HG02642 (cell line): ENCODE measurements at regions not wholly inside any gene's neighbourhood (a gene's known extent, or its start where the extent isn't known, plus 50 kb on each side); places are given as distances from the start of the nearest gene placed in this dataset.
"Not testable (repeated sequence)": the region's sequence is repeated elsewhere in the genome, so short reads cannot be mapped to it uniquely, and the experiment has no call there.

Experiments used
- ATAC-seq: cut with Tn5 transposase; IDR thresholded peaks from one replicate; pipeline ENCODE4 v1.9.1; 2021; ENCODE audit warnings: mild to moderate bottlenecking; ENCODE audit not compliant: unreplicated experiment, poor library complexity

DNA sequence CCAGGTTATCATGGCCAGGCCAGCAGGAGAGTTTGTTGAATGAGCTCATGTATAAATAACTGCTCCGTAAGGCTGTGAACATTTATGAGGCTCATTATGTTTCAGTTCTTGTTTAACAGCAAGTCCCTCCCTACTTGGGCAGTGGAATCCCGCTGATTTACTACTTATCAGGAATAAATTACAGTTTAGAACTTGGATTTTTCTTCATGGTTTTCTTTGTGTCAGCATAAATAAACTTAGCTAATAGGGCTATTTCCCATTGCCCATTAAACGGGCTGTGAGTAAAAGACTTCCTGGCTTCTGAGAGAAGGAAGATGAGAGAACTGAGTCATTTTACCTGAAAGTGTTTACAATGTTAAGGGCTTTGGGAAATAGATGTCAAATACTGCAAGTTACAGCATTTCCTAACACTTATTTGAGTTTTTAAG lies 701.6 kb upstream of the ANKRD30A start:
- no peak for ATAC-seq

DNA sequence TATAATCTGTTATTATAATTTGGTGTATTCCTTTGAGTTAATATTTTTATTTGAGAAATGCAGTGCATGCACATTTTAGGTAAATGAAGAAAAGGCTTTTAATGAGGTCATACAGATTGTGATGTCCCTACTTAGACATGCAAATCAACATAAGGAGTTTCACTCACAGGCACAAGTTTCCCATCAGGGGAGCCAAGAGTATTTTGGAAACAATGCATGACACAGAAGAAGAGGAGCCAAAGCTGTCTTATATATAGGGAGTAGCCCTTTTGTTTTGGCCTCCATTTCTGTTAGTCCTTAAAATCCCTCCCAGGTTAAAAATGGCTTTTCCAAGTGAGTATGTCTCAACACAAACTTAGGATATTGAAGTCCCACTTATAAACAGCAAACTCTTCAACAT lies 703.4 kb upstream of the ANKRD30A start:
- no peak for ATAC-seq

DNA sequence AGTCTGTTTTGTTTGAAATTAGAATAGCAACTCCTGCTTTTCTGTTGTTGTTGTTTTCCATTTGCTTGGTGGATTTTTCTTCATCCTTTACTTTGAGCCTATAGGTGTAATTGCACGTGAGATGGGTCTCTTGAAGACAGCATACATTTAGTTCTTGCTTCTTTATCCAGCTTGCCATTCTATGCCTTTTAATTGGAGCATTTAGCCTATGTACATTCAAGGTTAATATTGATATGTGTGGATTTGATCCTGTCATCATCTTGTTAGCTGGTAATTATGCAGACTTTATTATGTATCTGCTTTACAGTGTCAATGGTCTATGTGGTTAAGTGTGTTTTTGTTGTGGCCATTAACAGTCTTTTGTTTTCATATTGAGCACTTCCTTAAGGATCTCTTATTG lies 708.9 kb upstream of the ANKRD30A start:
- no peak for ATAC-seq

DNA sequence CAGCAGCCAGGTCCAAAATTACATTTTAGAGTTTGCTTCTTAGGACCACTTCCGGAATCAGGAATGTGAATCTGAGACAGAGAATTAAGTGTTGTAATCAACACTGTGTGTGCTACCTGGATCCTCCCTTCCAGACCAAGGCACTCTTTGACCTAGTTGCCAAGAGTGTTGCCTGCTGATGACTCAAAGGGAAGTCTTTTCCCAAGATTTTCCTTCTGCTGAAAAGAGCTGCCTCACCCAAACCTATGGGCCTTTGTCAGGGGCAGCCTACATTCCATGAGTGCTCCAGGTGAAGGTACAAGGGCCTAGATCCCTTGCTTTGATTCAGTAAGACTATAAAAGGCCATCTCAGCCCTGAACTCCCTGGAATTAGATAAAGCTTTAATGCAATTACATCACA lies 712.5 kb upstream of the ANKRD30A start:
- ATAC-seq, result no peak

DNA sequence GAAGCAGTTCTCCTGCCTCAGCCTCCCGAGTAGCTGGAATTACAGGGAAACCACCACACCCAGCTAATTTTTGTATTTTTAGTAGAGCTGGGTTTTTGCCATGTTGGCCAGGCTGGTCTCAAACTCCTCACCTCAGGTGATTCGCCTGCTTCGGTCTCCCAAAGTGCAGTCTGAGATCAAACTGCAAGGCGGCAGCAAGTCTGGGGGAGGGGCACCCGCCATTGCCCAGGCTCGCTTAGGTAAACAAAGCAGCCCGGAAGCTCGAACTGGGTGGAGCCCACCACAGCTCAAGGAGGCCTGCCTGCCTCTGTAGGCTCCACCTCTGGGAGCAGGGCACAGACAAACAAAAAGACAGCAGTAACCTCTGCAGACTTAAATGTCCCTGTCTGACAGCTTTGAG lies 725.2 kb upstream of the ANKRD30A start:
- ATAC-seq, result not testable (repeated sequence)

DNA sequence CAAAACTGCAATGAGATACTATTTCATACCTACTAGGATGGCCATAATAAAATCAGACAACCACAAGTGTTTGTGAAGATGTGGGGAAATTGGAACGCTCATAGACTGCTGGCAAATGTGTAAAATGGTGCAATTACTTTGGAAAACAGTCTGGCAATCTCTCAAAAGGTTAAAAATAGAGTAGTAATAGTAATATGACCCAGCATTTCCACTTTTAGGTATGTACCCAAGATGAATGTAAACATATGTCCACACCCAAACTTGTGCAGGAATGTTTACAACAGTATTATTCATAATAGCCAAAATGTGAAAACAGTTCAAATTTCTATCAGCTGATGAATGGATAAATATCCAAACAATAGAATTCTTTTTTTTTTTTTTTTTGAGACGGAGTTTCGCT lies 731.6 kb upstream of the ANKRD30A start:
- ATAC-seq, result no peak

DNA sequence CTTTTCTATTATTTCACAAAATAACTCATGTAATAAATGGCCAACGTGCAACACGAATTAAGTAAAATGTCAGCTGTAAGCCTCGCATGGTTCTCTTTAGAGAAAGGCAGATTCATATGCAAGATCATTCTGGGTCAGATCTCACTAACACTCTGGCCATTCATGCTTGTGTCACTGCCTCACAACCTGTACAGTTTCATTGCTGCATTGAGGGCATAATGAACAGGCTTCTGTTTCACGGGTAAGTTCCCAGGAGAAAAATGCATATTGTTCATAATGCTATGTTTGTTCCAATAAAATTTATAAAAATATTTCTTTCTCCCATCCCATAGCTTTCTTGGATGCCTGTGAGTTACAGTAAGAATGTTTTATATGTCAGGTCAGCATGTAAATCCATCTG lies 734.0 kb upstream of the ANKRD30A start:
- no peak for ATAC-seq

DNA sequence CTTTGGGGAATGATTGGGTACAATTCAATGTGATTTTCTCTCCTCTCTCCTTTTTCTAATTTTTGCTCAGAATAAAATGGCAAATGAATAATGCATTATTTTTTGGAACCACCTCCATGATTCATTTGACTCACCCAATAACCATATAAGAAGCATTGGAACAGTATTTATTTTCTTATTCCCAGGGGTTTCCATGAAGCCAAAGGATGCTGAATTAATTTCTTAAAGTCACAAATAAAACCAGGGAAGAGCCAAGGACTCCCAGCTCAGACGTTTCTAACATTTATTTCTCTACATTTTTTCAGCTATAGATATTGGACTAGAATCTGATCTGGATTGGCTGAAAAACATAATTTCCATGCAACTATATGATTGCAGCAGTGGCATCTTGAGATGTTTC lies 735.2 kb upstream of the ANKRD30A start:
- no peak for ATAC-seq

DNA sequence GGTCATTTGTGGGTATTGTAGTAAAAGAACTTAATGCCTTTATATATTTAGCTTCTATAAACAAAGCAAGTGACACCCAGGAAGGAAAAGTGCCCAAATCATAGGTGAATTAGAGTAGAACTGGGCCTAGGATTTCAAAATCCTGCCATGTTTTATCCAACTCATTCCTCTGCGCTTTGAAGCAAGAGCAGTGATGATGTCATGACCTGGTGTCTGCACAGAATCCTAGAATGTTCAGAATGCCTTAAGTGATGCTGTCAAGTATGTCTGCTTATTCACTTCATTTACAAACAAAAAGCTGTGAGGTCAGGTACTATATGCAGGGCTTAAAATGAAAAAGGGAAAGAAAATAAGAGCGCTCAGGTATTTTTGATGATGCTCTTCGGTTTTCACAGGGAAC lies 737.2 kb upstream of the ANKRD30A start:
- no peak for ATAC-seq

DNA sequence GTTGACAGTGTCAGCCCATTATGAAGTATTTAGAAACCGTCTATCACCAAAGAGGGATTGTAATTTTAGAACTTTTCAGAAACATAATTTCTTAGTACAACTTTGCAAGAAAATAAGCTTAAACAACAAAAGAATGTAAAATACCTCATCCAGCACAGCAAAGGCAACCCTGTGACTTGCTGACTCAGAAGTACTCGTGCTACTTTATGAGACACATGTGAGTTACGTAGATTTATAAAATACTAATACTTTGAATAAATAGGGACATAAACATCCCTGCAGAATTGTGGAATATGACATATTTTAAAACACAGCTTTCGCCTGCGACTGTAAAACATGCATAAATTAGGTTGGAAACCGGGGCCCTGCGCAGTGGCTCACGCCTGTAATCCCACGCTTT lies 739.7 kb upstream of the ANKRD30A start:
- no peak for ATAC-seq

DNA sequence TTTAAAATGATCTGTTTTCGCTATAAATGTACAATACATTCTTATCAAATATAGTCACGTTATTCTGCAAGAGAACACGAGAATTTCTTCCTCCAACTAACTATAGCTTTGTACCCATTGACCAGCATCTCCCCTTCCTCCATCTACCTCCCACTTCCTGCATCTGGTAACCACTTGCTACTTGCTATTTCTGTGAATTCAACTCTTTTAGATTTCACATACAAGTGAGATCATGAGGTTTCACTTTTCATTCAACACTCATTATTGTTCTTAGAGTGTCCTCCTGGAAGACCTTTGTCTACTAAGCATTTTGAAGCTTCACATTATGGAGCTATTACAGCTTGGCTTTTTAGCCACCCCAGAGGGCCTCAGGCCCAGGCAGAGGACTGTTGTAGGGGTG lies 741.3 kb upstream of the FZD8 start:
- ATAC-seq, result no peak

DNA sequence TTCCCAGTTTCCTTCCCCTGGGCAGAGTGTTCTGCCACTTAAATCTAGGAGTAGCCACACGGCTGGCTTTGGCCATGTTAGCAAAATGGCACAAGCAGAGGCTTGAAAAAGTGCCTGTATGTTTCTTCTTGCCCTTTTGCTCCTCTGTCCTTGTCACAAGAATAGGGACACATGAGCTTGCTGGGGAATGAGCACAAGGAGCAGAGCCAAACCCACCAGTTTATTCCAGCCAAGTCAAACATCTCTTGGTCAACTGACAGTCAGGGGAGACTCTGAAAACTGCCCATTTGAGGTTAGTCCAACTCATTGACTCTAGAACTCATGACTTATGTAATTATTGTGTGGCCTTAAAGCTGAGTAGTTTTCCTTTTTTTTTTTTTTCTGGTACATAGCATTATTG lies 739.7 kb upstream of the FZD8 start:
- ATAC-seq, result no peak

DNA sequence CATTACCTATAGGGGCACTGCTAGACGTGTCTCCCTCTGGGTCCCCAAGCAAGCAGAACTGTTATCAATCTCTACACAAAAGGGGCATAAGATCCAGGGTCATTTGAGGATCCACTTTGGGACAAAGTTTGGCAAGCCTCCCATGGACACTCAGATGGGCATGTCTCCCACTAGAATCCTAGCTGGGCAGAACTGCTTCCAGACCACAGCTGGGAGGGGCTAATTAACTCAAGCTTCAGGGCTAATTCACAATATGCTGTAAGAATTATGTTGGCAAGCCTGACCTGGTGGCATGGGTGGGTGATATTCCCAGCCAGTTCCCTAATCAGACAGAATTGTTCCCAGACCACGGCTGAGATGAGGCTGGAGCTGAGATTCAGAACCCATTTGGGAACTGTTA lies 738.4 kb upstream of the FZD8 start:
- no peak for ATAC-seq

DNA sequence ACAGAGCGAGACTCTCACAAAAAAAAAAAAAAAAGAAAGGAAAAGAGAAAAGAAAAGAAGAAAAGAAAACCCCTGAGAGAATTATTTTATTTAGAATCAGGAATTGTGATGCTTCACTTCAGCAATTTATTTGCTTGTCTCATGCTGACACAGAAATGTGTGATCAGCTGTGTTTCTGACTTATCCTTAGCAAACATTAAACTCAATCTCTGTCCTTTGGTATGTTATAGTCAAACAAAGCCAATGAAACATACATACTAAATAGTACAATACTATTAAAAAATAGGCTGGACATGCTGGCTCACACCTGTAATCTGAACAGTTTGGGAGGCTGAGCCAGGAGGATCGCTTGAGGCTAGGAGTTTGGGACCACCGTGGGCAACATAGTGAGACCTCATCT lies 733.0 kb upstream of the FZD8 start:
- ATAC-seq, result no peak

DNA sequence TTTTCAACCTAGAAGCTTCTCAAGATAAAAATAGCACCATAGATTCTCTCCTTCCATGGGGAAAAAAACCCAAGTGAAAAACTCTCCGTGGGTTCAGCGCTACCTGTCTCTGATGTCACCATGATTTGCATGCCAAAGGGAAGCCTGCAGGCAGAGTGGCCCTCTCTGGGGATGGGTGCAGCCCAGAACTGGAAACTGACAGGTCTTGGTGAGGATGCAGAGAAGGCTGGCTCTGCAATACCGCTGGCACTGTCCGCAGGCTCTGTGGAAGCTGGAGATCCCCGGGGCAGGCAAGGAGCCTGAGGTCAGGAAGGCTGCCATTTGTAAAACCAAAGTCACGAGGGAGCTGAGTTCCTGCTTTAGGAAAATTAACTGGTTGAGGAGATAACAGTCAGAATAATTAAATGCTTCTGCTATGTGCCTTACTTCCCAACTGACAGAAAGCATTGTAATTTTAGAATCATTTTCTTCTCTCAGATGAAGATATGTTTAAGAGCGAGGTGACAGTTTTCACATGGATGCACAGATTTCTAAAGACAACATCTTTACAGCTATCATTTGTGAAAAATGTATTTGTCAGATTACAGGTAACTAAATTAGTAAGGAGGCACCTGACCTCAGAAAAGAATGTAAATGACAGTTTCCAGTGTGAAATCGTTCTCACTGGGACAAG lies 731.5 kb upstream of the FZD8 start:
- ATAC-seq, result no peak

DNA sequence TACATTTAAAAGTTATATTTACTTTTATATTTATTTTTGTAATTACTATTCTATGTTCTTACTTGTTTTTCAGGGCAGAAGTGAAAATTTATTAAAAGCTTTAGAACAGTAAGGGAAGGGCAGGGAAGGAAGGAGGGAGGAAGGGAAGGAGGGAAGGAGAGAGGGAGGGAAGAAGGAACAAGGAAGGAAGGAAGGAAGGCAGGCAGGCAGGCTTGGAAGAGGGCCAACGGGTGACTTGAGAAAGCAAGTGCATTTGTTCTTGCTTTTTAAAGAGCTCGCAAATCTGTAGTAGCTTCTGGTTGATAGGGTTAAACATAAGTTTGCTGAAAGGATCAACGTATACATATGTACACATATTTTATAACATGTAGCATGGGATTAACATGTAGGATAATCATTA lies 725.3 kb upstream of the FZD8 start:
- ATAC-seq, result no peak

DNA sequence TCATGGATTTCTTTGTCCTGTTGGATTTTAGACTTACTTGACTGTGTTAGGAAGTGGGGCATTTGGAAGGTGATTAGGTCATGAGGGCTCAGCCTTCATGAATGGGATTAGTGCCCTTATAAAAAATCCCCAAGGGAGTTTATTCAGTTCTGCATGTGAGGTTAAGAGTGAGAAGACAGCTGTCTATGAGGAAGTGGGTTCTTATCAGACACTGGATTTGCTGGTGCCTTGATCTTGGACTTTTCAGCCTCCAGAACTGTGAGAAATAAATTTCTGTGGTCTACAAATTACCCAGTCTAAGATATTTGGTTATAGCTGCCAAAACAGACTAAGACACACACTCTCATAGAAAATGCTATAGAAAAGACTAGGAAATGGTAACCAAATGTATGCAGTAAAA lies 724.7 kb upstream of the FZD8 start:
- ATAC-seq, result no peak

DNA sequence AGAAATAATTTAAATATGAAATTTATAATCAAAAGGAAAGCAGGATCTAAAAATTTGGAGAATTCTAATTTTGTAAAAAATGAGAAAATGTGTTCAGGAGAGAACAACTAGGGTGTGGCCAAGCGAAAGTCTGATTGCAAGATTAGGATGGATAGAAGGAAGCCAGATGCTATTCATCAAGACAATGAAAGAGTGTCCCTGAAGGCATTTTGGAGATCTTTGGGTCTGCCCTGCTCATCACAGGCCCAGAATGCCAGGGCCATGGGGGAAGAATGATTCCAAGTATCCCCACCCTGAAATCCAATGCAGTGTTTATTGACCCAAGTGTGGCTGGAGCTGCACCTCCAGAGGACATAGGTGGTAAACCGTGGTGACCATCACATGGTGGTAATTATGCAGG lies 724.0 kb upstream of the FZD8 start:
- no peak for ATAC-seq

DNA sequence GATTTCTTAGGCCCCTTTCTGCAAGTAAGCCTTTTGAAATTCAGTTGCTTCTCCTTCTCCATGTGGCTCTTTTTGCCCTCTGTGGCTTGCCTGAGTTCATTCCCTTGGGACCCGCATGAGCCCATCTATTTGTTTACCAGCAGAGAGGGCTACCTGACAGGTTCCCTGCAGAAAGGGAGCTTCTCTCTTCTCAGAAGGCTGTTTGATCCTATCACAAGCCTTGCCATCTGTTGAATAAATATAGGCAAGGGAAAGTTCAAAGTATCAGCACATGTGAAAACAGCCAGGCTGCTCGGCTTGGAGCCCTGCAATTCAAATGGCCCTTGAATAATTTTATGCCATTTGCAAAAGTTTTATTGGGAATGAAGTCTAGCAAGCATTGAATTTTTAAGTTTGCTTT lies 720.2 kb upstream of the FZD8 start:
- no peak for ATAC-seq

DNA sequence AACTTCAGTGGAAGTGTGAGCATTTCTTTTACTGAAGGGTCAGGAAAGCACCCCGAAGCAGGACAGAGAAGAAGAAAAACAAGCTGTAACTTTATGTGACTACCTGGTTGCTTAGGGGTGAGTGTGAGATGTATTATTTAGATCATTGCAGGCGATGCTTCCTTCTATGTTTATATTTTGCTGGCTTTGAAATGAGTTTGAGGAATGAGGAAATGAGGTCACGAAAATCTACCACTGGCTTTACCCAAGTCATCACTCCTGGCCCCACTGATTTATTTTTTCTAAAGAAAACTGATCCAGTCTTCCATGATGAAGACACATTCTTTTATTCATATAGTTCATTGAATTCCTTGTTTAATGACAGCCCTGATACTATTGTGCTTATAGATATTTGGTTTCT lies 716.6 kb upstream of the FZD8 start:
- no peak for ATAC-seq

DNA sequence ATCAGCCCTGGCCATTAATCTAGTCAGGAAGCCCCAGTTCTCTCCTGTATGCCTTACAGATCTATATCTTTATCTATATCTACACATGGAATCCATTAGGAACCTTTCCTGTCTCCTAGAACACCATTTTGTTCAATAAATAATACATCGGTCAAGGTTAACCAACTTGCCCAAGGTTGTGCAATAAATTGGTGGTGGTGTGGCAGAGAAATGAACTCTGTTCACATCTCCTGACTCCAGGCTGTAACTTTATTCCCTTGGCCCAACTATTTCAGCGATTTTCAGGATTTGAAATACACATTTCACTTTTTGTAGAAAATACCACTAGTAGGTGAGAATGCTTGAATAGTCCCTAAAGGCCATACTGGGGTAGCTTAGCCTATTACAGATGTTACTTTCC lies 712.5 kb upstream of the FZD8 start:
- ATAC-seq, result no peak

DNA sequence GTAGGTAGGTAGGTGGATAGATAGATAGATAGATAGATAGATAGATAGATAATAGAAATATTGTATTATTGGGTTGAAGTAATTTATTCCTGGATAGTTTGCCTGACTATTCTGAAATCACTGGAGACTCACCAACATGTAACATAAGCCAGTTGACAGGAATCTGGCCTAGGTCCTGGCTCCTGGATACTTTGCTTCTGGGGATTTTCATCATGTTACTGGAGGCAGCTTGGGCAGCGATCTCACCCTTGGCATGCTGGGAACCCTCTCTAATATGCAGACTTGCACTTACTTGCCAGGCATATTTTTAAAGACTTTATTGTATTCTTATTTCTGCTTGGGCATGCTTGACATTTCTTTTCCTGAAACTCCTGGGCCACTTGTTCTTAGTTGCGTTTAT lies 709.1 kb upstream of the FZD8 start:
- ATAC-seq, result no peak
